ENCODE measurements at regions not wholly inside any gene's neighbourhood (a gene's known extent, or its start where the extent isn't known, plus 50 kb on each side); places are given as distances from the start of the nearest gene placed in this dataset.
"Not testable (repeated sequence)": the region's sequence is repeated elsewhere in the genome, so short reads cannot be mapped to it uniquely, and the experiment has no call there.

- no peak for DNase-seq (ENCODE audit: low spot score)
These were observed 76.0 kb upstream of the KIT start for GRCh38 chr4:54581807-54582206.

GRCh38 chr4:54585321-54586000, 72.3 kb upstream of the KIT start:
- DNase-seq (ENCODE audit: low spot score): no peak

GRCh38 chr4:54586320-54586955, 71.3 kb upstream of the KIT start:
- DNase-seq (ENCODE audit: low spot score): no peak

- DNase-seq (ENCODE audit: low spot score): no peak
These were observed 70.5 kb upstream of the KIT start for GRCh38 chr4:54587107-54587891.

GRCh38 chr4:54588404-54588803, 69.4 kb upstream of the KIT start:
- DNase-seq (ENCODE audit: low spot score): no peak

- DNase-seq (ENCODE audit: low spot score): no peak
These were observed 68.2 kb upstream of the KIT start for GRCh38 chr4:54589586-54589985.

- no peak for DNase-seq (ENCODE audit: low spot score)
These were observed 63.9 kb upstream of the KIT start for GRCh38 chr4:54593795-54594322.

- DNase-seq (ENCODE audit: low spot score): no peak
These were observed 61.6 kb upstream of the KIT start for GRCh38 chr4:54596201-54596600.

- DNase-seq (ENCODE audit: low spot score): not testable (repeated sequence)
These were observed 60.1 kb upstream of the KIT start for GRCh38 chr4:54597678-54598077.

- DNase-seq (ENCODE audit: low spot score): not testable (repeated sequence)
These were observed 55.6 kb upstream of the KIT start for GRCh38 chr4:54602175-54602574.

- DNase-seq (ENCODE audit: low spot score): no peak
These were observed 50.7 kb upstream of the KIT start for GRCh38 chr4:54607067-54607466.

- no peak for DNase-seq (ENCODE audit: low spot score)
These were observed 50.2 kb upstream of the KIT start for GRCh38 chr4:54607521-54607920.

All from D341Med (cell line).